GM19372 (cell line): ENCODE measurements at regions not wholly inside any gene's neighbourhood (a gene's known extent, or its start where the extent isn't known, plus 50 kb on each side); places are given as distances from the start of the nearest gene placed in this dataset.

Source experiments
- ATAC-seq: cut with Tn5 transposase; IDR thresholded peaks from one replicate; pipeline ENCODE4 v1.9.1; 2021; ENCODE audit warnings: mild to moderate bottlenecking, low read depth, moderate library complexity; ENCODE audit not compliant: unreplicated experiment

DNA sequence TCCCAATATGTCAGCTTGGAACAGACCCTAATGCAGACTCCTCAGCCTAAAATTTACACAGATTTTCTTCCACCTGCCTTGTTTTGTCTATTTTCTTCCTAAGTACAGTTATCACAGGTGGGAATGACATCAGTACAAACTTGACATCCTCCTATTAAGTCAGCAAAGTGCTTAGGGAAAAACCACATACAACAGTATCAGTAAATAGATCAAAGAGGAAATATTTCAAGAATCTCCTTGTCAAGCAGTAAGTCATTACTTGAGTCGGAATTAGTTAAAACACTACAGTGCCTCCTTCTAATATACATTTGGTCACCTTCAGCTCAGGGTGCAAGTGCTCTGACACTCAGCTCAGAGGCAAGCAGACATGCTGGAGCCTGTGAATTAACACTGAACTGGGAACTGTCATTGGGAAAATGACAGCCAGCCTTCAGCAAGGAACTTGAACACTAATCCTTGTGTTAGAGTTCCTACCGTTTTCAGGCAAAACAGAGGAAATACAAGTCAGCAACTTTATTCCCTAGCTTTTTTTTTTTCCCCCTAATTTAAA lies 394.3 kb upstream of the HTR2A start:
- ATAC-seq, result no peak

DNA sequence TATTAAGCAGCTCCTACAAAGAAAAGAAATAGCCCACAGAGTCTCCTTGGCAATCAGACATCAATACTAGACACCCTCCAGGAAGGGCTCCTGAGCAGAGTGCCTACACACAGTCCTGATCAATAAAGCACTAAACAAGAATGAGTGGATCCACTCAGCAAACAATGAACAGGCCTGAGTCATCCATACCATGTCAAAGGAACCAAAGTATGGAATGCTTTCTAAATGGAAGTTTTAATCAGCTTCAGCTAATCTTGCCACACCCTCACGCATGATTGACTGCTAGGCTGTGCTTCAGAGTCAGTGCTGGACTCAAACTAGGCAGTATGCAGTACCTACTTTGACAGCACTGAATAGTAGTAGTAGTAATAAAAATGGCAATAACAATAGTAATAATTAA lies 392.7 kb upstream of the HTR2A start:
- no peak for ATAC-seq

DNA sequence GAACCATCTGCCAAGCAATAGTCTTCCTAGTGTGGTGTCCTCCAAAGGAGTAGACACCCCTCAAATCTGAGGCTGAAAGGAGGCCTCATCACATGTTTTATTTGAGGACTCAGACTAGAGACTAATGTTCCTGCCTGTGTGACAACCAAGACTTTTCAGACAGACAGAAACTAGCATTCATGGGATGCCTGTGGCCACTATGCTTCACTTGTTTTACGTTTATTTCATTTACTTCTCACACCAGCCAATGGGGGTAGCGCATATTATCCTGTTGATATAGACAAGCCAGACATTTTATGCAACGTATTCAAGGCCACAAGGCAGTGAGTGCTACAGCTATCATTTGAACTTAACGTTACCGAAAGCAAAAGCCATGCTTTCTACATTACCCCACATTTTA lies 391.7 kb upstream of the HTR2A start:
- no peak for ATAC-seq

DNA sequence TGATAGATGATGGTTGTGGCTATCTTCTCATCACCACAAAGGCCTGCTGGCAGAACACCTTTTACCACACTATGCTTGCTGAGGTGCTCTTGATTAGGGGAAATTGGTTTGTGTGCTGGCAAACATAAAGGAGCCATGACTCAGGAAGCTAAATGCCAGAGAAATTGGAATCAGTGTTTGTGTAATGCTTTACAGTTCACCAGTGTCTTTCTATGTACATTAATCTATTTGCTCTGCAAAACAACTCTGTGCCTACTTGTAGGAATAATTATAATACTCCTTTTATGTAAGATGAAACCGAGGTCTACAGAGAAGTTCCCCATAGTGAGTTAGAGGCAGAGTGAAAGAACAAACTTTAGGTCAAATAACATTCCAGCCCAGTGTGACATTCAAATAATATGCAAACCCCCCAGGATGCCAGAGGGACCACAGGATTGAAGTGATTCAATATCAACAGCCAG lies 390.5 kb upstream of the HTR2A start:
- ATAC-seq, result no peak

DNA sequence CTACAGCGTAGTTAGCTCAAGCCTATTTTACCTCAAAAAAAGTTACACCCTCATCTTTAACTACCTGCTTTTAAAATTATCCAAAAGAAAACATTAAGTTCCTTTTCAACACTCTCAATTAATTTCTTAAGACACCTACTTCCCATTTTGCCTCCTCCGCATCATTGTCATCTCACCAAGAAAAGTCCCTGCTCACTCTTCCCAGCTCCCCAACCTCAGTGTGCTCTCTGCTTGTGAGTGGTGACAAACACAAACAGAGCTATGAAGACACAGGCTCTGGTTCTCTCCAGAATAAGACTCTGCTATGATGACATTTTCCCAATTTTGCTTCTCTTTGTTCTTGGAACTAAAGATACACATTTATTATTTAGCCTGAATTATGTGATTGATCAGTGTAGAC lies 385.1 kb upstream of the HTR2A start:
- ATAC-seq, result no peak

DNA sequence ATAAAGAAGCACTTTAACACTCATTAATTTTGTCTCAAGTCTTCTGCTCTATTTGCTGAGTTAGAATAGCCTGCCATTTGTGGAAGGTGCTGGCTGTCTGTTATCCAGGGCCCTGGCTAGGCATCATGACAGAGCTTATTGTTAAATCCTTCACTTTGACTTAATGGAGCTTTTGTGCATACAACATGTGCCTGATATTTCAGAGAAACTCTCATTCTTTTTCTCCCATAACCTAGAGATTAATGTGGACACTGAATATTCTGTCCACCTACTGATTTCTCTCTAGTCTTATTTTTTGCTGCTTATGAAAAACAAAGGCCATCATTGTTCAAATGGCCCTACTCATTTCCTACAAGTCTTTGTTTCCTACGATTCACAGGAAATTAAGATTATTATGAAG lies 383.1 kb upstream of the HTR2A start:
- no peak for ATAC-seq

DNA sequence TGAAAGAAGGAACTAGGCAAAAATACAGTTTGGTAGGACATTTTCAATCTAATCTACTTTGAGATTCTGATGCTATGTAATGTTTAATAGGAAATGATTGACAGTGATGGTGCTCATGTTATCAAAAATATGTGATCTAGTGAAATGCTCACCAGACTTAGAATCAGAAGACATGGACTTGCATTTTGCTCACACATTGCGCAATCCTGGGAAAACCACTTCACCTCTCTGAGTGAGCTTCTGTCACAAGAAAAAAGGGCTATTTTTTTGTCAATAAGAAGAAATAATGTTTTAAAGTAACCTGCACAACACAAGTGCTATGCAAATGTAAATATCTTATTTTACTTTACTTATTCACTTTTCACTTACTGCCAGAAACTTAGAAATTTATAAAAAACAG lies 380.9 kb upstream of the HTR2A start:
- ATAC-seq, result no peak

DNA sequence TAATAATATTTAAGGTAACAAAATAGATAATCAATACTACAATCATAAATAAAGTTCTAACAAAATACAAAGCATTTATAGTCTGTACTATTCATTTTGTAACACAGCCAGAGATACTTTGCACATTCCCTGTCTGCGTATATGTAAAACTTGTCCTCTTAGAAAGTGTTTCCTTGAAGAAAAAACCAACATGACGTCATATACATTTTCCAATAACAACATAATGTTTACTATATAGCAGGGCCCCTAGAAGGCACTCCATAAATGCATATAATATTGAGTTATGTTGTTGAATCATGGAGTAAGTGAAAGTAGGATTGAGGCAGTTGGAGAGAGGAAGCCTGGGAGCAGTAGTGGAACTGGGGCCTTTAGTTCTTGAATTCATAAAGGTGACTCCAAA lies 371.4 kb upstream of the HTR2A start:
- no peak for ATAC-seq

DNA sequence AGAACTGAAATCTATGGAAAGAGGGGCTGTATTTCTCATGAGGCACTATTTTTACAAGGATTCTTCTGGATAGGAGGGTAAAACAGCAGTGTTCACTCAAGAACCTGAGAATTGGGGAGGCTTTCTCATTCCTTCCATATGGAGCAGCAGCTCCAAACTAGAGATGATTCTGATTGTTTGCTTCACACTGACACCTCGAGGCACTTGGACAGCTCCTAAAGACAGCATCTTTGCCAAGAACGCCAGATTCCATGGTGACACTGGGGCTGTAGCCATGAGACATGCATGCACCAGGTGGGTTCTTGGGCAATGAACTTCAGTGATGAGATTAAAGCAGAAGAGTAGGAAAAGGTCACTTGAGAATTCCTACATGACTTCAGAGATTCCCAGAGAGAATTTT lies 361.5 kb upstream of the HTR2A start:
- no peak for ATAC-seq

DNA sequence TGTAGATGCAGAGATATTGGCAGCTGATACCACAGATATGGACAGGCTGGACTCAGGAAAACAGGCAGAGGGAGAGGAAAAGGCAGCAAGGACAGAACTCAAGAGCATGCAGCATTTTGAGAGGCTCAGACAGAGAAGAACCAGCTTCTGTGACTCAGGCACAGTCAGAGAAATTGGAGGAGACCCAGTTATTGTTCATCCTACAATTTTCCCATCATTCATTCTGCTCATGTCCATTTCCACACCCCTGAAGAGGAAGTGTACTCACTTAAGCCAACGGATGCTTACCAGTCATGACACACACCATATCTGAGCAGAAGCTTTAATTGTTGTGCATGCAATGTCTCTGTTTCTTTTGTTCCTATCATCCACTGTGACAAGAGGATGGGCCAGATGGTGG lies 359.8 kb upstream of the HTR2A start:
- ATAC-seq, result no peak

DNA sequence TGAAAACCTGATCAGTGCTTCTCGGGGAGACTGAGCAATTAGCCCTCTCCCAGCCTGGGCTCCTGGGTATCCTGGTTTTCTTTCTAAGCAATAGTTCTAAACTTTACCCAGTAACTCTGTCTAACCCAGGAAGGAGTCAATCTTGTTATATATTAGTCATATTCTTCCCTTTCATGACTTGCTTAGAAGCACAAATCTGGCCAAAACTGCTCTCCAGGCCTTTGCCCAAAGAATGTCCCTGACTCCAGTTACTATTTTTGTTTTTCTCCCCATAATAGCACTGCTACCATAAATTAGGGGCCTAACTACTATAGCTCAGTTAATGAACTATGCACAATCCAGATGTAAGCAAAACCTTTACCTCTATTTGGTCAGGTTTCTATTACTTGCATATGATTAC lies 355.8 kb upstream of the HTR2A start:
- no peak for ATAC-seq

DNA sequence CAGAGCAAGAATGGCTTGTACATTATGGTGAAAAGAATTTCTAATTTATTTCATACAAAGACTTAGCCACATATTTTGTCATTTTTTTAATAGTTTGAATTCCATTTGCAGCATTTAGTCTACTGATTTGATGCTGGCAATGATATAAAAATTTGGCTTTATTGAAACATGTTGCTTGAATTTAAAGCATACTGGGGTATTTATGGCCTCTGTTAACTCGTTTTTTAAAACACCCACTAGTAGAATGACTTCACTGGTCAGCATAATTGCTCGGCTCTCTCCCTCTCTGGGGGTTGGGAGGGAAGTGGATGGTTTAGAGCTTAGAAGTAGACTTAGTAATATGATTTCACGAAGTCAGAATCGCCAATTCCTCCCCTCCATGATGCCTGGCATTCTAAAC lies 354.9 kb upstream of the HTR2A start:
- ATAC-seq, result no peak

DNA sequence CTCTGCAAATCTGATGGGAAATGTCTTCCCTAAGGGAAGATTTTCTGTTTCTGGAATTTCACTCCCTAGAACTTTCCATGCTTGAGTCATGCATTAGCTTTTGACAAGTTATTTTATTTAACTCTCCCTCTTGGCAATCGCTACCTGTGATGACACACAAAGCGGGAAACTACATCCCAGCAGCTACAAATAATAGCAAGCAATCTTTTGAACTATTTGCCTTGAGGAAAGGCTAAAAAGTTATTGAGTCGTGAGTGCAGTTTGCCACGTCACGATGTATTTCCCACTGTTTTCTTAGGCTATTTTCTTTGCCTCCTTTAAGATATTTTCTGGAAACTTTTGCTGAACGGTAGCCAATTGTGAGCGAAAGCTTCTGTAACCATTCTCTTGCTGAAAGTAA lies 353.3 kb upstream of the HTR2A start:
- no peak for ATAC-seq

DNA sequence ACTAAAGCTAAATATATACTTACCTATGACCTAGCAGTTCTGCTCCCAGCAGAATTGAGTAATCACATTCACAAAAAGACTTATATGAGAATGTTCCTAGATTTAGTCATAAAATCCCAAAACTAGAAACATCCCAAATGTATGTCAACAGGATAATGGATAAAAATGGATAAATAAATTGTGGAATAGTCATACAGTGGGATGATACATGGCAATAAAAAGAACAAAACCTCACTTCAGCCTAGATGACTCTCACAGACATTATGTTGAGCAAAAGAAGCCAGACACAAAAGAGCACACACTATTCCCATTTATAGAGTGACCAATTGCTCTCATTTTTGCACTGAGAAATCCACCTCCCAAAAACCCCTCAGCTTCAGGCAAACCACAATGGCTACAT lies 352.4 kb upstream of the HTR2A start:
- ATAC-seq, result no peak

DNA sequence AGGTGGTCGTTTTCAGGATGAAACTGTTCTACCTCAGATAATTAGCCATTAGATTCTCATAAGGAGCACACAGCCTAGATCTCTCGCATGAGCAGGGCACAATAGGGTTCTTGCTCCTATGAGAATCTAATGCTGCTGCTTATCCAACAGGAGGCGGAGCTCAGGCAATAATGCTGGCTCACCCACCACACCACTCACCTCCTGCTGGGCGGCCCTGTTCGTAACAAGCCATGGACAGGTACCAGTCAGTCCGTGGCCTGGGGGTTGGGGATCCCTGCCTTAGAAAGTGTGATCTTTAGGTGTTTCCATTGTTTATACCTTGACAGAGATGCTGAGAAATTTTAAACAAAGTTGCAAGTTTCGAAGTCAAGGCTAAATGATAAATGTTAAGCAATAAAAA lies 344.6 kb upstream of the HTR2A start:
- ATAC-seq, result no peak

DNA sequence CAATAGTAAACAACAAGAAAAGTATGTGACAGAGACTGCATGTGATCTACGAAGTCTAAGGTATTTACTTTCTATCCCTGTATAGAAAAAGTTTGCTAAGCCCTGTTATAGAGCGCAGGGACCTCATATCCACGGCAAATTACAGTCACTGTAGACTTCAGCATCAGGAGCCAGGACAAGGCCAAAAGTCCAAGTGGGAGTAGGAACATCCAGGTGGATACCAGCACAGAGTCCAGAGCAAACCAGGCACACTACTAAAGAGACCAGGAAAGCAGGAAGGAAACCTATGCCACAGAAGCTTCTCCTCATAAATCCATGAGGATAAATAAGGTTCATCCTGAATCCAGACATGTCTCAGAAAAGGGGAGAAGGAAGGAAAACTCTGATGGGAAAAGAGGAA lies 342.2 kb upstream of the HTR2A start:
- no peak for ATAC-seq

DNA sequence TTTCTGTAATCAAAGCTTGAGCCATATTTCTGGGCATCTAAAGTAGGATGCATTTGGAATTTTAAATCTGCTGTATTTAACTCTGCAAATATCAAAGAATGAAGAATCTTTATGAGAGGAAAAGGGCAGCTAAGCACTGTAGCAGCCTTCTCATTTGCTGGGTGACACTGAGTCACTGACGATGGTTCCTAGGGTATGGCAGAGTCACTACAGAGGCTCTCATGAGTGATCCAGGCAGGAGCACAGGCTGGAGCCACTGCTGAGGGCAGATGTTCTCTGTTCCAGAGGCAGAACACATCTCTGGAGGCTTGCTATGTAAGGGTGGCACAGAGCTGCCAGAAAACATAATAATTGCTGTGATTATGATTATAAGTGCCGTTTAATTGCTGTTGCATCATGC lies 340.7 kb upstream of the HTR2A start:
- ATAC-seq, result no peak

DNA sequence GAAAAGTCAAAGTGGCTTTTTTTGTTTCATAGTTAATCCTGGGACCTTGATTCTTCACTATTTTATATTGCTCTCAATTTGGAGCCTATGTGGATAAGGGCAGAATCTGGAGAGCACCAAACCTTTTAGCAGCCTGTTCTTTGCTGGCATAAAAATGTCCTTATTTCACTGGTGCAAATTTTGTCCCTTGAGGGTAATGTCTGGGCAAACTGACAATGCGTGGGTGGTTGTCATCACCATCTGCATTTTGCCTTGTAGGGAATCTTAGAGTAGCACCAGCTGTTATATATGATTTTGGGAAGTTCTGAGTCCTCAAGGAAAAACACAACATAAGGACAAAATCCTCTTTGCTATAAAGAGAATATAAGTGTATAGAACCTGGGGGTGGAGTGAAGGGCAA lies 336.9 kb upstream of the HTR2A start:
- no peak for ATAC-seq

DNA sequence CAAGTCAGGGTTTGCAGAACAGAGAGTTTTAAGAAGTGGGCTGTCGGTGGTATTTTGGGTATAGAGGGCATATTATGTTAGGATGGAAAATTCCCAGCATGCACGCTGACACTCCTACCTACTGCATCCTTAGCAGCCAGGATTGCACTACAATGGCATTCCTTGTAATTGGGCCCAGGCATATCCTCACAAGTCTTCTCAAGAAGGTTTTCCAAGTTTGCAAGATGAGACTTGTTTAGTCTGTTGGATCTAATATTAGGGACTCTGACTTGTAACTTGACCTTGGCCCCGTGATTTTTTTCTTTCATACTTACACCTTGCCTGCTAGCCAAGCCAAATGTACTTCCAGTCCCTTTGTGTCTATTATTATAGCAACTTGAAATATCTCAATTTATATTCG lies 335.7 kb upstream of the HTR2A start:
- no peak for ATAC-seq

DNA sequence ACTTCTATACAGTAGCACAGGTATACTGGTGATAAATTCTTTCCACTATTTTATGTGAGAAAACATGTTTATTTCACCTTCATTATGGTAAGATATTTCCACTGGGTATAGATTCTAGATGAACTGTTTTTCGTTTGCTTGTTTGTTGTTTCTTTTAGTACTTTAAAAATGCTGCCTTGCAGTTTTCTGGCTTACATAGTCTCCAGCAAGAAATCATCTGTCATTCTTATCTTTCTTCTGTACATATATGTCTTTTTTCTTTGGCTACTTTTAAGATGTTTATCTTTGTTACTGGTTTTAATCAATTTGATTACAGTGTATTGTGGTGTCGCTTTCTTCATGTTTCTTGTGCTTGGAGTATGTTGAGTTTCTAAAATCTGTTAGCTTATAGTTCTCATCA lies 333.3 kb upstream of the HTR2A start:
- no peak for ATAC-seq

DNA sequence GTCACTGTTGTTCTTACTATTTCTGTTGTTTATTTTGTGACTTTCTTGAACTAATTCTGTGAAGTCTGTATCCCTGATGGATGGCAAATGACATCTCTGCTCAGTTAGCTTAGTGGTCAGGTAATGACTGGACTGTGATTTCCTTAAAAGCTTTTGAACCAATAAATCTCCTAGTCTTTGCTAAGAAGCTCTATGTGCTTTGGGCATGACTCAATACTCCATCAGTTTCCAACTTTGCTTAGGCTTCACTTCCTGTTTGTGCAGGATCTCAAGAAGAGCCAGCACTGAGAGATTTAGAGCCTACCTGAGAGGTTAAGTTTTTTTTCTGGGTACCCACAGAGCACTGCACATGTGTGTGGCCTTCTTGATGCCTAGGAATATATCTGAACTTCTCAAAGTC lies 329.7 kb upstream of the HTR2A start:
- no peak for ATAC-seq

DNA sequence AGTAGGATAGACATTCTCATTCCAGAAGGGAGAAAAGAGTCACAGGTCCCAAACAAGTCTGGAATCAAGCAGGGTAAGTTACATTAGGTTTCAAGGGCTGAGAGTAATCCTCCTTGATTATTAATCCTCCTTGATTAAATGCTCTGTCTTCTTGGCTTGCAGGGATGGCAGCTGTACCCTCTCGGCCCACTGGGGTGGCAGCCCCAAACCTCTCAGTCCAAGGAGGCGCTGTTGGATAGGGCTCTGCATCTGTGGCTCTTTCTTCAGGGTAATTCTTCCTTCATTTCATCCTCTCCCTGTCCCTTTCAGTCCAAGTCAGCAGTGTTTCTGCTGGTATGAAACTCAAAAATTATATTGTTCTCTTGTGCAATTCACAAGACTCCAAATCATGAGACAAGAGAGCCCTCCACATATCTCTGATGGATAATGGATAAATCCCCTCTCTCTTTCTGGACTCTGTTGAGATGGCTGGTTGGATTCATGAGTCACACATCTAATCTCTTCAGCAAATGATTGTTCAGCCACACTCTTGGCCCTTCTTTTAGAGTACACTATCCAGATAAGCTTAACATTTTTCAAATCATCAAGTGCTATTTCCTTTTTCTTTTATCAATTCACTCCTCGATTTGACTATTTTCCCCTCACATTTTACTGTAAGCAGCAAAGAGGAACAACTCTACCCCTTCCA lies 323.7 kb upstream of the HTR2A start:
- ATAC-seq, result no peak

DNA sequence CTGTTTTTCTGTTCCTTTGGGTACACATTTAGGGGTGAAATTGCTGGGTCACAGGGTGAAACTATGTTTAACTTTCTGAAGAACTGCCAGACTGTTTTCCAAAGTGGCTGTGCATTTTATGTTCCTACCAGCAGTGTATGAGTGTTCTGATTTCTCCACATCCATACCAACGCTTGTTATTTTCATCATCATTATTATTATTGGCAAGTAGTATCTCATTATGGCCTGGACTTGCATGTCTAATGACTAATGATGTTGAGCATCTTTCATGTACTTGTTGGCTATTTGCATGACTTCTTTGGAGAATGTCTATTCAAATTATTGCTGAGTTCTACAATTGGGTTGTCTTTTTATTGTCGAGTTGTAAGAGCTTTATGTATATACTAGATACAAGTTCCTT lies 321.8 kb upstream of the HTR2A start:
- ATAC-seq, result no peak
